OCI-LY3 (cell line): ENCODE measurements at regions not wholly inside any gene's neighbourhood (a gene's known extent, or its start where the extent isn't known, plus 50 kb on each side); places are given as distances from the start of the nearest gene placed in this dataset.

Experiments used
- H2AFZ ChIP-seq: fragments of 200-600, 300-600 bp; shearing (Covaris generic); 2 replicates; pipeline ENCODE4 v1.6.0; 2014; ENCODE audit warnings: antibody characterized with exemption, low read depth, low read length
- H3K27ac ChIP-seq: fragments of 200-600, 300-600 bp; sonication (generic); 2 replicates; pipeline ENCODE4 v1.5.1; 2014; ENCODE audit warnings: mild to moderate bottlenecking, low read length, moderate library complexity, mixed read lengths
- H3K27me3 ChIP-seq: fragments of 200-600, 300-600 bp; sonication (generic); 2 replicates; pipeline ENCODE4 v1.6.1; 2014; ENCODE audit warnings: low read depth, low read length, mixed read lengths
- H3K36me3 ChIP-seq: fragments of 200-600, 300-600 bp; sonication (generic); replicated peaks from 2 replicates; pipeline ENCODE3; 2014; ENCODE audit warnings: low read depth, low read length, mixed read lengths
- H3K4me1 ChIP-seq: fragments of 300-600, 200-600 bp; sonication (generic); 2 replicates; pipeline ENCODE4 v1.6.1; 2014; ENCODE audit warnings: low read length, mixed read lengths
- H3K4me2 ChIP-seq: fragments of 200-600, 300-600 bp; sonication (generic); 2 replicates; pipeline ENCODE4 v1.6.1; 2014; ENCODE audit warnings: low read length, mixed read lengths
- H3K4me3 ChIP-seq: fragments of 300-600, 200-600 bp; sonication (generic); 2 replicates; pipeline ENCODE4 v1.5.1; 2014; ENCODE audit warnings: antibody characterized with exemption, mild to moderate bottlenecking, low read length, moderate library complexity
- H3K79me2 ChIP-seq: fragments of 300-600, 200-600 bp; shearing (Covaris generic); 2 replicates; pipeline ENCODE4 v1.6.1; 2014; ENCODE audit warnings: mild to moderate bottlenecking, low read length, mixed read lengths
- H3K9ac ChIP-seq: fragments of 300-600, 200-600 bp; shearing (Covaris generic); 2 replicates; pipeline ENCODE4 v1.6.0; 2014; ENCODE audit warnings: mild to moderate bottlenecking, low read length, moderate library complexity
- H3K9me3 ChIP-seq: fragments of 200-600, 300-600 bp; shearing (Covaris generic); 2 replicates; pipeline ENCODE4 v1.6.1; 2014; ENCODE audit warnings: low read length, mixed read lengths; ENCODE audit not compliant: insufficient read depth
- H4K20me1 ChIP-seq: fragments of 200-600, 300-600 bp; sonication (generic); 2 replicates; pipeline ENCODE4 v1.6.1; 2016; ENCODE audit warnings: low read length, mixed read lengths; ENCODE audit not compliant: insufficient read depth
- CTCF ChIP-seq: fragments of 200-600, 300-600 bp; sonication (generic); IDR thresholded peaks from 2 replicates; pipeline ENCODE4 v1.5.1; 2014; ENCODE audit warnings: antibody characterized with exemption, low read length, low read depth
- EZH2phosphoT487 ChIP-seq: fragments of 200-600 bp; shearing (Covaris generic); IDR thresholded peaks from 2 replicates; pipeline ENCODE4 v1.6.1; 2018; ENCODE audit warnings: antibody characterized with exemption, mixed run types, low read depth

GRCh38 chr1:200253774-200254495 is 155.9 kb downstream of the ZNF281 start:
- H4K20me1 ChIP-seq, result no peaks in the 10 kb centered on the region
- H3K4me3 ChIP-seq, result no peak overlapping the region
- H3K79me2 ChIP-seq, result no peaks in the 10 kb centered on the region
- H2AFZ ChIP-seq, result no peak overlapping the region
- no peak overlapping the region for H3K27ac ChIP-seq
- H3K27me3 ChIP-seq, result no peaks in the 10 kb centered on the region
- H3K4me1 ChIP-seq, result peaks cover 3% of the 10 kb centered on the region; the same call in 1 of the 2 replicates
- no peak overlapping the region for H3K9ac ChIP-seq
- H3K36me3 ChIP-seq, result no peaks in the 10 kb centered on the region
- no peak for TF ChIP-seq EZH2phosphoT487
- no peak for TF ChIP-seq CTCF
- H3K9me3 ChIP-seq, result no peaks in the 10 kb centered on the region
- H3K4me2 ChIP-seq, result no peak overlapping the region

- Histone ChIP-seq H3K4me3 (no peak overlapping the region), H3K36me3 (no peaks in the 10 kb centered on the region), H3K27ac (no peak overlapping the region), H3K4me1 (no peaks in the 10 kb centered on the region), H3K4me2 (no peak overlapping the region), H3K27me3 (peaks cover 4% of the 10 kb centered on the region; the same call in 1 of the 2 replicates), H3K79me2 (no peaks in the 10 kb centered on the region), H2AFZ (no peak overlapping the region), H3K9ac (no peak overlapping the region), H3K9me3 (no peaks in the 10 kb centered on the region), H4K20me1 (no peaks in the 10 kb centered on the region)
- no peak for TF ChIP-seq EZH2phosphoT487
- TF ChIP-seq CTCF, result no peak
Observed at GRCh38 chr1:200252531-200252930, 157.3 kb downstream of the ZNF281 start.

- Histone ChIP-seq H3K4me1 (no peaks in the 10 kb centered on the region), H3K4me2 (no peak overlapping the region), H3K9ac (no peak overlapping the region), H4K20me1 (no peaks in the 10 kb centered on the region), H3K27ac (no peak overlapping the region), H3K4me3 (no peak overlapping the region), H3K36me3 (no peaks in the 10 kb centered on the region), H2AFZ (no peak overlapping the region), H3K79me2 (no peaks in the 10 kb centered on the region), H3K27me3 (peaks cover 7% of the 10 kb centered on the region; the same call in 1 of the 2 replicates), H3K9me3 (no peaks in the 10 kb centered on the region)
- TF ChIP-seq CTCF (no peak), EZH2phosphoT487 (no peak)
Observed at GRCh38 chr1:200250469-200250868, 159.4 kb downstream of the ZNF281 start.

GRCh38 chr1:200248541-200248940 is 161.3 kb downstream of the ZNF281 start:
- H3K79me2 ChIP-seq, result no peaks in the 10 kb centered on the region
- no peak overlapping the region for H3K4me3 ChIP-seq
- no peak overlapping the region for H2AFZ ChIP-seq
- TF ChIP-seq CTCF (no peak), EZH2phosphoT487 (no peak)
- no peak overlapping the region for H3K27ac ChIP-seq
- H4K20me1 ChIP-seq, result no peaks in the 10 kb centered on the region
- H3K36me3 ChIP-seq, result no peaks in the 10 kb centered on the region
- no peak overlapping the region for H3K9ac ChIP-seq
- peaks cover 14% of the 10 kb centered on the region for H3K27me3 ChIP-seq
- H3K4me1 ChIP-seq, result no peaks in the 10 kb centered on the region
- no peak overlapping the region for H3K4me2 ChIP-seq
- no peaks in the 10 kb centered on the region for H3K9me3 ChIP-seq
